SIG-M5 treated with dmso at 0.1 percent for 504 hours (cell line): ENCODE measurements at regions not wholly inside any gene's neighbourhood (a gene's known extent, or its start where the extent isn't known, plus 50 kb on each side); places are given as distances from the start of the nearest gene placed in this dataset.

Experiments
- DNase-seq: peaks from one replicate; lab custom pipeline; 2025; ENCODE audit not compliant: unreplicated experiment; lab: John Stamatoyannopoulos, UW

- no peak for DNase-seq
Observed at GRCh38 chr22:48697223-48697622, 1130.5 kb downstream of the BRD1 start.

GRCh38 chr22:48696371-48696770, 1131.3 kb downstream of the BRD1 start:
- DNase-seq = no peak

GRCh38 chr22:48695731-48696305, 1131.9 kb downstream of the BRD1 start:
- no peak for DNase-seq

- DNase-seq = no peak
Observed at GRCh38 chr22:48695251-48695650, 1132.4 kb downstream of the BRD1 start.

GRCh38 chr22:48694296-48694883, 1133.3 kb downstream of the BRD1 start:
- DNase-seq = no peak

- DNase-seq = no peak
Observed at GRCh38 chr22:48693377-48694135, 1134.1 kb downstream of the BRD1 start.

GRCh38 chr22:48692734-48693376, 1134.8 kb downstream of the BRD1 start:
- DNase-seq = no peak

GRCh38 chr22:48691431-48691851, 1136.2 kb downstream of the BRD1 start:
- no peak for DNase-seq

- no peak for DNase-seq
Observed at GRCh38 chr22:48690583-48691317, 1136.9 kb downstream of the BRD1 start.

GRCh38 chr22:48689206-48689605, 1138.5 kb downstream of the BRD1 start:
- DNase-seq = no peak

GRCh38 chr22:48688366-48688765, 1139.3 kb downstream of the BRD1 start:
- no peak for DNase-seq

GRCh38 chr22:48687606-48688005, 1140.1 kb downstream of the BRD1 start:
- DNase-seq = no peak

- no peak for DNase-seq
Observed at GRCh38 chr22:48686694-48687302, 1140.9 kb downstream of the BRD1 start.

GRCh38 chr22:48685767-48686166, 1141.9 kb downstream of the BRD1 start:
- DNase-seq = no peak

- DNase-seq = no peak
Observed at GRCh38 chr22:48683640-48684039, 1144.0 kb downstream of the BRD1 start.

GRCh38 chr22:48682504-48682903, 1145.2 kb downstream of the BRD1 start:
- DNase-seq = no peak

- no peak for DNase-seq
Observed at GRCh38 chr22:48680601-48681000, 1147.1 kb downstream of the BRD1 start.

- DNase-seq = no peak
Observed at GRCh38 chr22:48679656-48680555, 1147.8 kb downstream of the BRD1 start.

- no peak for DNase-seq
Observed at GRCh38 chr22:48678171-48679135, 1149.2 kb downstream of the BRD1 start.
